Activated T-cell treated with anti-CD3 and anti-CD28 coated beads, Interleukin-2, amount 50 U/mL, for 1 hour (primary cell): ENCODE measurements at regions not wholly inside any gene's neighbourhood (a gene's known extent, or its start where the extent isn't known, plus 50 kb on each side); places are given as distances from the start of the nearest gene placed in this dataset.
A peak's percentile ranks its signal among the peaks of the same experiment; 100 is the strongest.

Experiments used
- DNase-seq: peaks from one replicate; pipeline ENCODE4 v3.0.0-alpha.2; 2020

- DNase-seq: no peak
Observed at GRCh38 chr12:98355933-98356332, 159.5 kb upstream of the TMPO start.

GRCh38 chr12:98358144-98358543 lies 157.2 kb upstream of the TMPO start:
- DNase-seq: no peak

GRCh38 chr12:98359856-98360255 lies 155.5 kb upstream of the TMPO start:
- DNase-seq: no peak

GRCh38 chr12:98360401-98360800 lies 155.0 kb upstream of the TMPO start:
- no peak for DNase-seq

- no peak for DNase-seq
Observed at GRCh38 chr12:98369581-98369980, 145.8 kb upstream of the TMPO start.

GRCh38 chr12:98370976-98371375 lies 144.4 kb upstream of the TMPO start:
- DNase-seq: no peak

GRCh38 chr12:98371419-98371818 lies 144.0 kb upstream of the TMPO start:
- DNase-seq: no peak

- no peak for DNase-seq
Observed at GRCh38 chr12:98372340-98373024, 142.9 kb upstream of the TMPO start.

GRCh38 chr12:98373025-98373554 lies 142.3 kb upstream of the TMPO start:
- no peak for DNase-seq

- no peak for DNase-seq
Observed at GRCh38 chr12:98374007-98374406, 141.4 kb upstream of the TMPO start.

- DNase-seq: no peak
Observed at GRCh38 chr12:98379106-98379505, 136.3 kb upstream of the TMPO start.

GRCh38 chr12:98385641-98386040 lies 129.7 kb upstream of the TMPO start:
- DNase-seq: no peak

- no peak for DNase-seq
Observed at GRCh38 chr12:98387444-98387843, 127.9 kb upstream of the TMPO start.

- no peak for DNase-seq
Observed at GRCh38 chr12:98388126-98388525, 127.3 kb upstream of the TMPO start.

GRCh38 chr12:98389593-98389992 lies 125.8 kb upstream of the TMPO start:
- DNase-seq: no peak

GRCh38 chr12:98397323-98398105 lies 117.9 kb upstream of the TMPO start:
- peak; percentile 82 for DNase-seq

- DNase-seq: peak; percentile 40
Observed at GRCh38 chr12:98399532-98399931, 115.9 kb upstream of the TMPO start.

- DNase-seq: no peak
Observed at GRCh38 chr12:98401427-98401826, 114.0 kb upstream of the TMPO start.

GRCh38 chr12:98402091-98402490 lies 113.3 kb upstream of the TMPO start:
- no peak for DNase-seq

GRCh38 chr12:98402671-98403070 lies 112.7 kb upstream of the TMPO start:
- no peak for DNase-seq

GRCh38 chr12:98403385-98403784 lies 112.0 kb upstream of the TMPO start:
- no peak for DNase-seq

- DNase-seq: no peak
Observed at GRCh38 chr12:98403936-98404335, 111.5 kb upstream of the TMPO start.

- DNase-seq: no peak
Observed at GRCh38 chr12:98405805-98406366, 109.5 kb upstream of the TMPO start.

GRCh38 chr12:98406378-98406777 lies 109.0 kb upstream of the TMPO start:
- DNase-seq: no peak
